Trophoblast cell (in vitro differentiated cells and primary cell): ENCODE measurements at regions not wholly inside any gene's neighbourhood (a gene's known extent, or its start where the extent isn't known, plus 50 kb on each side); places are given as distances from the start of the nearest gene placed in this dataset.
A peak's percentile ranks its signal among the peaks of the same experiment; 100 is the strongest.

Source experiments
- DNase-seq, 2 donors: peaks; one replicate each; pipeline ENCODE4 v3.0.0-alpha.2; 2016
- H2AFZ ChIP-seq: 2 replicates; pipeline ENCODE4 v1.6.1; 2013; ENCODE audit warnings: low read length, moderate library complexity, mild to moderate bottlenecking; ENCODE audit not compliant: insufficient read depth, poor library complexity
- H2AK5ac ChIP-seq: 2 replicates; pipeline ENCODE4 v1.6.1; 2013; ENCODE audit warnings: mild to moderate bottlenecking, low read length
- H2BK120ac ChIP-seq: 2 replicates; pipeline ENCODE4 v1.6.1; 2013; ENCODE audit warnings: low read length, mild to moderate bottlenecking, moderate library complexity; ENCODE audit not compliant: insufficient read depth, poor library complexity
- H2BK12ac ChIP-seq: 2 replicates; pipeline ENCODE4 v1.6.1; 2013; ENCODE audit warnings: mild to moderate bottlenecking, low read length, moderate library complexity
- H2BK5ac ChIP-seq: 2 replicates; pipeline ENCODE4 v1.6.1; 2013; ENCODE audit warnings: low read length, low read depth, moderate library complexity, mild to moderate bottlenecking; ENCODE audit not compliant: poor library complexity
- H3K14ac ChIP-seq: 2 replicates; pipeline ENCODE4 v1.6.1; 2013; ENCODE audit warnings: mild to moderate bottlenecking, low read length
- H3K18ac ChIP-seq: 2 replicates; pipeline ENCODE4 v1.6.1; 2013; ENCODE audit warnings: mild to moderate bottlenecking, low read length
- H3K23ac ChIP-seq: 2 replicates; pipeline ENCODE4 v1.6.1; 2013; ENCODE audit warnings: low read length
- H3K27ac ChIP-seq: 2 replicates; pipeline ENCODE4 v1.5.1; 2013; ENCODE audit warnings: low read depth, mild to moderate bottlenecking, inconsistent platforms, low read length, moderate library complexity
- H3K27me3 ChIP-seq: 2 replicates; pipeline ENCODE4 v1.6.1; 2013; ENCODE audit warnings: inconsistent platforms, mild to moderate bottlenecking, low read length, moderate library complexity; ENCODE audit not compliant: insufficient read depth
- H3K36me3 ChIP-seq, 2 experiments: 1 replicate in 1 of 2; 2 replicates in 1 of 2; pipeline ENCODE4 v1.6.1; 2013; ENCODE audit warnings: low read length in 2 of 2, mild to moderate bottlenecking in 2 of 2, moderate library complexity in 1 of 2; ENCODE audit not compliant: insufficient read depth in 2 of 2, control insufficient read depth in 1 of 2
- H3K4ac ChIP-seq: 2 replicates; pipeline ENCODE4 v1.6.1; 2013; ENCODE audit warnings: low read depth, mild to moderate bottlenecking, low read length, moderate library complexity
- H3K4me1 ChIP-seq, 2 experiments: 1 replicate in 1 of 2; 2 replicates in 1 of 2; pipeline ENCODE4 v1.6.1; 2013; ENCODE audit warnings: low read length in 2 of 2, mild to moderate bottlenecking in 2 of 2, moderate library complexity in 1 of 2; ENCODE audit not compliant: insufficient read depth in 2 of 2, control insufficient read depth in 1 of 2
- H3K4me2 ChIP-seq: 2 replicates; pipeline ENCODE4 v1.6.1; 2013; ENCODE audit warnings: inconsistent platforms, mild to moderate bottlenecking, low read length, moderate library complexity
- H3K4me3 ChIP-seq: 2 replicates; pipeline ENCODE4 v1.5.1; 2013; ENCODE audit warnings: mild to moderate bottlenecking, low read depth, low read length, inconsistent platforms
- H3K79me1 ChIP-seq: one replicate; pipeline ENCODE4 v1.6.1; 2013; ENCODE audit warnings: low read length
- H3K79me2 ChIP-seq: 2 replicates; pipeline ENCODE4 v1.6.1; 2013; ENCODE audit warnings: low read length, mild to moderate bottlenecking; ENCODE audit not compliant: control insufficient read depth, insufficient read depth, poor library complexity
- H3K9ac ChIP-seq: 2 replicates; pipeline ENCODE4 v1.6.1; 2013; ENCODE audit warnings: mild to moderate bottlenecking, low read length
- H3K9me3 ChIP-seq: 2 replicates; pipeline ENCODE4 v1.6.1; 2013; ENCODE audit warnings: low read depth, mild to moderate bottlenecking, control low read depth, inconsistent platforms, low read length; ENCODE audit not compliant: insufficient read depth
- H4K12ac ChIP-seq: 2 replicates; pipeline ENCODE4 v1.6.1; 2013; ENCODE audit warnings: low read depth, mild to moderate bottlenecking, low read length, moderate library complexity
- H4K8ac ChIP-seq: 2 replicates; pipeline ENCODE4 v1.6.1; 2013; ENCODE audit warnings: low read depth, mild to moderate bottlenecking, low read length, moderate library complexity
- H4K91ac ChIP-seq: one replicate; pipeline ENCODE4 v1.6.1; 2013; ENCODE audit warnings: low read depth, mild to moderate bottlenecking, low read length, moderate library complexity
- WGBS: extraction: QIAGEN DNeasy Blood & Tissue Kit; methylation state at CpG from one replicate; pipeline ENCODE4 v1.1.7; 2013; ENCODE audit warnings: missing lambda C conversion rate; ENCODE audit not compliant: insufficient read length, insufficient coverage; ENCODE audit errors: extremely low coverage; 5-methylcytosine and 5-hydroxymethylcytosine counted together

GRCh38 chr13:107456431-107456830 lies 758.9 kb downstream of the LIG4 start:
- no peak overlapping the region for H4K91ac ChIP-seq
- no peak overlapping the region for H3K9ac ChIP-seq
- no peak overlapping the region for H2AFZ ChIP-seq
- H3K79me1 ChIP-seq, result no peaks in the 10 kb centered on the region
- H3K27ac ChIP-seq, result no peak overlapping the region
- no peak overlapping the region for H2BK120ac ChIP-seq
- H3K14ac ChIP-seq, result no peak overlapping the region
- DNase-seq, result no peak
- no peak overlapping the region for H3K4ac ChIP-seq
- H3K4me3 ChIP-seq, result no peak overlapping the region
- no peaks in the 10 kb centered on the region for H3K27me3 ChIP-seq
- WGBS, result no CpG with 5 or more reads among the region's 2 CpGs
- H3K23ac ChIP-seq, result no peak overlapping the region
- no peaks in the 10 kb centered on the region for H3K4me1 ChIP-seq
- no peak overlapping the region for H2BK12ac ChIP-seq
- H3K9me3 ChIP-seq, result peaks cover 6% of the 10 kb centered on the region
- H3K4me2 ChIP-seq, result no peak overlapping the region
- no peak overlapping the region for H4K12ac ChIP-seq
- no peaks in the 10 kb centered on the region for H3K79me2 ChIP-seq
- no peak overlapping the region for H3K18ac ChIP-seq
- no peak overlapping the region for H2BK5ac ChIP-seq
- H3K36me3 ChIP-seq, result no peaks in the 10 kb centered on the region
- no peak overlapping the region for H2AK5ac ChIP-seq
- H4K8ac ChIP-seq, result no peak overlapping the region

DNA sequence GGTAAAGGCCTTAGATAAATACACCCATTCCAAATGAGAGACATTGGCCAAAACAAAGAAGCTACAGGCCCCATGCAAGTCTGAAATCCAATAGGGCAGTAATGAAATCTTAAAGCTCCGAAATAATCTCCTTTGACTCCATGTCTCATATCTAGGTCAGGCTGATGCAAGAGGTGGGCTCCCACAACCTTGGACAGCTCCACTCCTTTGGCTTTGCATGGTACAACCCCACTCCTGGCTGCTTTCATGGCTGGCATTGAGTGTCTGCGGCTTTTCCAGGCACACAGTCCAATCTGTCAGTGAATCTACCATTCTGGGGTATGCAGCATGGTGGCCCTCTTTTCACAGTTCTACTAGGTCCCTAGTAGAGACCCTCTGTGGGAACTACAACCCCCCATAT lies 762.5 kb downstream of the LIG4 start:
- peak overlapping the region; percentile 47 for H3K9ac ChIP-seq
- WGBS, result no CpG with 5 or more reads among the region's 2 CpGs
- no peak overlapping the region for H3K27ac ChIP-seq
- H3K79me1 ChIP-seq, result no peaks in the 10 kb centered on the region
- H4K8ac ChIP-seq, result no peak overlapping the region
- no peak overlapping the region for H4K12ac ChIP-seq
- no peak overlapping the region for H3K4me2 ChIP-seq
- H3K9me3 ChIP-seq, result peaks cover 6% of the 10 kb centered on the region
- H2BK12ac ChIP-seq, result no peak overlapping the region
- H2BK5ac ChIP-seq, result no peak overlapping the region
- no peaks in the 10 kb centered on the region for H3K27me3 ChIP-seq
- H3K36me3 ChIP-seq, result no peaks in the 10 kb centered on the region
- H3K79me2 ChIP-seq, result no peaks in the 10 kb centered on the region
- no peak overlapping the region for H2AFZ ChIP-seq
- no peak for DNase-seq
- no peak overlapping the region for H3K18ac ChIP-seq
- no peaks in the 10 kb centered on the region for H3K4me1 ChIP-seq
- H4K91ac ChIP-seq, result no peak overlapping the region
- no peak overlapping the region for H3K4me3 ChIP-seq
- no peak overlapping the region for H2BK120ac ChIP-seq
- H3K14ac ChIP-seq, result no peak overlapping the region
- no peak overlapping the region for H3K4ac ChIP-seq
- no peak overlapping the region for H2AK5ac ChIP-seq
- H3K23ac ChIP-seq, result no peak overlapping the region

DNA sequence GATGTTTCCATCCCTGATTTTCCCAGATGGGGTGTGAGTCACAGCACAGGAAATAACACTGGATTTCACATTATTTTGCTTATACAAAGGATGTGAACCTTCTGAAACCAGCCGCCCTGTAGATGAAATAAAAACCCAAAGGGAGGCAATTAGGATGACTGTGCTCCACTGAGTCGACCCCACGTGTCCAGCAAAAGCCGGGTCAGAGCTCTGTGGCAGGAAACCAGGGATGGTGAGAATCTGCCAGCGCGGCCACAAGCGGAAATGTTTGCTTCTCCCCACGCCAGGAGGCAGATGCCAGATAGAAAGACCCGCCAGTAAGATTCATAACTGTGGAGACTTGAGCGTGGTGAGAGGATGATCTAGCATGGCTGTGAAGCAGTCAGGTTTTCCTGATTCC lies 764.4 kb downstream of the LIG4 start:
- no peak overlapping the region for H2BK12ac ChIP-seq
- no peak overlapping the region for H4K8ac ChIP-seq
- peaks cover 6% of the 10 kb centered on the region for H3K9me3 ChIP-seq
- no peak for DNase-seq
- no peak overlapping the region for H3K27ac ChIP-seq
- H3K27me3 ChIP-seq, result no peaks in the 10 kb centered on the region
- H4K91ac ChIP-seq, result no peak overlapping the region
- H4K12ac ChIP-seq, result no peak overlapping the region
- H3K18ac ChIP-seq, result no peak overlapping the region
- H3K23ac ChIP-seq, result no peak overlapping the region
- H2AK5ac ChIP-seq, result no peak overlapping the region
- no peak overlapping the region for H2AFZ ChIP-seq
- H2BK120ac ChIP-seq, result no peak overlapping the region
- H3K79me2 ChIP-seq, result no peaks in the 10 kb centered on the region
- H3K79me1 ChIP-seq, result no peaks in the 10 kb centered on the region
- no peaks in the 10 kb centered on the region for H3K4me1 ChIP-seq
- H3K36me3 ChIP-seq, result no peaks in the 10 kb centered on the region
- H2BK5ac ChIP-seq, result no peak overlapping the region
- H3K4me3 ChIP-seq, result no peak overlapping the region
- H3K9ac ChIP-seq, result no peak overlapping the region
- no peak overlapping the region for H3K4ac ChIP-seq
- no CpG with 5 or more reads among the region's 10 CpGs for WGBS
- H3K14ac ChIP-seq, result no peak overlapping the region
- H3K4me2 ChIP-seq, result no peak overlapping the region

GRCh38 chr13:107450431-107450830 lies 764.9 kb downstream of the LIG4 start:
- Histone ChIP-seq H3K79me1 (no peaks in the 10 kb centered on the region), H3K14ac (no peak overlapping the region), H3K27me3 (no peaks in the 10 kb centered on the region), H3K4ac (no peak overlapping the region), H3K18ac (no peak overlapping the region), H4K8ac (no peak overlapping the region), H3K4me1 (no peaks in the 10 kb centered on the region), H2BK12ac (no peak overlapping the region), H3K36me3 (no peaks in the 10 kb centered on the region), H3K4me2 (no peak overlapping the region), H2AK5ac (no peak overlapping the region), H3K9me3 (peaks cover 6% of the 10 kb centered on the region), H3K9ac (no peak overlapping the region), H4K91ac (no peak overlapping the region), H3K23ac (no peak overlapping the region), H2BK5ac (no peak overlapping the region), H3K79me2 (no peaks in the 10 kb centered on the region), H3K27ac (no peak overlapping the region), H2BK120ac (no peak overlapping the region), H2AFZ (no peak overlapping the region), H4K12ac (no peak overlapping the region), H3K4me3 (no peak overlapping the region)
- no CpG with 5 or more reads among the region's 6 CpGs for WGBS
- no peak for DNase-seq
